ENCODE measurements at regions not wholly inside any gene's neighbourhood (a gene's known extent, or its start where the extent isn't known, plus 50 kb on each side); places are given as distances from the start of the nearest gene placed in this dataset.
"Not testable (repeated sequence)": the region's sequence is repeated elsewhere in the genome, so short reads cannot be mapped to it uniquely, and the experiment has no call there.

DNA sequence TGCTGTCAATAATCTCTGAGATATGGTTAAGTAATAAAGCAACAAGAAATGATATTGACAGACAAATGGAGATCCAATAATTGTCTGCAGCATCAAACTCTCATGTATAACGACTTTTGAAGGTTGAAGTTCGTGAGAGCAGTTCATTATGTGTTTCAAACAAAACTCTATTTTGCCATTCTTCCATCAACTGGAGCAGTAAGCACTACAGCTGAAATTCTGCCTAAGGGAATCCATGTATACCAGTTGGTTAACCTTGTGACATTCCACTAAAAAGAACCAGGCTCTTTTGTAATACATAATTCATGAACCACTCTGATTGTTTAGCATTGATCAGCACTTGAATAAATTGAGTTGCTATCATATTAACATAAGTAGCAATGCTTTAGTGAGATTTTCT lies 311.6 kb downstream of the PCDH11X start:
- TF ChIP-seq NCOR1 (IDR thresholded peaks at IDR 0.05; ENCODE audit: borderline replicate concordance, low read length); BORCS8-MEF2B (CRISPR knock-in tag; IDR thresholded peaks at IDR 0.05); TBL1XR1 (IDR thresholded peaks at IDR 0.05; ENCODE audit: borderline replicate concordance, low read length, partially characterized antibody); RNF2 (conservative IDR thresholded peaks at IDR 0.05; ENCODE audit: low read depth); EZH2 (conservative IDR thresholded peaks at IDR 0.05; ENCODE audit: low read depth, low read length); TMF1 (CRISPR knock-in tag; IDR thresholded peaks at IDR 0.05; ENCODE audit: low read depth): not testable (repeated sequence)
- TF ChIP-seq, protein P1, sequence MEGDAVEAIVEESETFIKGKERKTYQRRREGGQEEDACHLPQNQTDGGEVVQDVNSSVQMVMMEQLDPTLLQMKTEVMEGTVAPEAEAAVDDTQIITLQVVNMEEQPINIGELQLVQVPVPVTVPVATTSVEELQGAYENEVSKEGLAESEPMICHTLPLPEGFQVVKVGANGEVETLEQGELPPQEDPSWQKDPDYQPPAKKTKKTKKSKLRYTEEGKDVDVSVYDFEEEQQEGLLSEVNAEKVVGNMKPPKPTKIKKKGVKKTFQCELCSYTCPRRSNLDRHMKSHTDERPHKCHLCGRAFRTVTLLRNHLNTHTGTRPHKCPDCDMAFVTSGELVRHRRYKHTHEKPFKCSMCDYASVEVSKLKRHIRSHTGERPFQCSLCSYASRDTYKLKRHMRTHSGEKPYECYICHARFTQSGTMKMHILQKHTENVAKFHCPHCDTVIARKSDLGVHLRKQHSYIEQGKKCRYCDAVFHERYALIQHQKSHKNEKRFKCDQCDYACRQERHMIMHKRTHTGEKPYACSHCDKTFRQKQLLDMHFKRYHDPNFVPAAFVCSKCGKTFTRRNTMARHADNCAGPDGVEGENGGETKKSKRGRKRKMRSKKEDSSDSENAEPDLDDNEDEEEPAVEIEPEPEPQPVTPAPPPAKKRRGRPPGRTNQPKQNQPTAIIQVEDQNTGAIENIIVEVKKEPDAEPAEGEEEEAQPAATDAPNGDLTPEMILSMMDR (CRISPR knock-in tag; IDR thresholded peaks at IDR 0.05): not testable (repeated sequence)

Data from HepG2 (cell line).